PC-3 (cell line): ENCODE measurements at regions not wholly inside any gene's neighbourhood (a gene's known extent, or its start where the extent isn't known, plus 50 kb on each side); places are given as distances from the start of the nearest gene placed in this dataset.

Source experiments
- ATAC-seq: fragments of 200-7000 bp; cut with Tn5 transposase; 2 replicates; pipeline ENCODE4 v1.9.1; 2020; ENCODE audit warnings: mild to moderate bottlenecking, moderate library complexity
- BruUV-seq: library from RNA; stranded (reverse); fragments of 400-500 nt; replicated peaks from 2 replicates; lab custom pipeline; 2021; lab: Mats Ljungman, UMichigan
- CTCF ChIA-PET: fragments of 300-600 bp; sonication (Branson Sonifier 250); formaldehyde crosslinking; loops from one replicate; lab custom pipeline; 2022; ENCODE audit warnings: antibody characterized with exemption; lab: Charles Lee
- POLR2A ChIA-PET: fragments of 300-600 bp; sonication (Branson Sonifier 250); formaldehyde crosslinking; loops from one replicate; lab custom pipeline; 2022; ENCODE audit warnings: antibody characterized with exemption; ENCODE audit not compliant: unreplicated experiment; lab: Charles Lee
- DNase-seq: peaks from one replicate; pipeline ENCODE4 v3.0.0-alpha.2; 2015
- H2AFZ ChIP-seq: fragments of 300-600 bp; sonication (generic); 2 replicates; pipeline ENCODE4 v1.6.0; 2016; ENCODE audit warnings: antibody characterized with exemption, low read length
- H3F3A ChIP-seq: fragments of 300-600 bp; sonication (generic); one replicate; pipeline ENCODE4 v1.6.0; 2017; ENCODE audit warnings: antibody characterized with exemption, low read length, control low read depth, mild to moderate bottlenecking; ENCODE audit not compliant: unreplicated experiment
- H3K27ac ChIP-seq: fragments of 300-600 bp; sonication (generic); 2 replicates; pipeline ENCODE4 v1.5.1; 2016; ENCODE audit warnings: mild to moderate bottlenecking, low read length
- H3K27me3 ChIP-seq: fragments of 300-600 bp; sonication (generic); 2 replicates; pipeline ENCODE4 v1.6.1; 2016; ENCODE audit warnings: low read length, mixed read lengths
- H3K36me3 ChIP-seq: fragments of 300-600 bp; sonication (generic); 2 replicates; pipeline ENCODE4 v1.6.1; 2016; ENCODE audit warnings: low read depth, mixed run types, low read length, mixed read lengths
- H3K4me1 ChIP-seq: fragments of 300-600 bp; sonication (generic); 2 replicates; pipeline ENCODE4 v1.5.1; 2016; ENCODE audit warnings: low read length; ENCODE audit not compliant: insufficient read depth
- H3K4me2 ChIP-seq: fragments of 300-600 bp; sonication (generic); 2 replicates; pipeline ENCODE4 v1.6.0; 2016; ENCODE audit warnings: low read length
- H3K4me3 ChIP-seq: fragments of 300-600 bp; sonication (generic); 2 replicates; pipeline ENCODE4 v1.5.1; 2016; ENCODE audit warnings: mild to moderate bottlenecking, low read length, mixed read lengths
- H3K79me2 ChIP-seq: fragments of 300-600 bp; sonication (generic); 2 replicates; pipeline ENCODE4 v1.6.1; 2017; ENCODE audit warnings: low read length, mixed read lengths
- H3K9ac ChIP-seq: fragments of 300-600 bp; sonication (generic); 2 replicates; pipeline ENCODE4 v1.6.0; 2016; ENCODE audit warnings: mild to moderate bottlenecking, low read length
- H3K9me2 ChIP-seq: fragments of 300-600 bp; sonication (generic); replicated peaks from 2 replicates; pipeline ENCODE4 v1.6.1; 2016; ENCODE audit warnings: mixed run types, low read length, mixed read lengths
- H3K9me3 ChIP-seq: fragments of 300-600 bp; sonication (generic); 2 replicates; pipeline ENCODE4 v1.6.1; 2016; ENCODE audit warnings: low read length, mixed read lengths
- H4K20me1 ChIP-seq: fragments of 300-600 bp; sonication (generic); 2 replicates; pipeline ENCODE4 v1.6.1; 2016; ENCODE audit warnings: low read length, mixed read lengths
- EZH2 ChIP-seq: fragments of 300-600 bp; sonication (generic); IDR thresholded peaks from one replicate; pipeline ENCODE4 v1.6.1; 2017; ENCODE audit warnings: antibody characterized with exemption, mild to moderate bottlenecking, low read length; ENCODE audit not compliant: unreplicated experiment
- EZH2phosphoT487 ChIP-seq: fragments of 300-600 bp; sonication (generic); IDR thresholded peaks from 2 replicates; pipeline ENCODE4 v1.6.1; 2018; ENCODE audit warnings: mild to moderate bottlenecking, antibody characterized with exemption, low read length, borderline replicate concordance
- intact Hi-C: fragments of 100-400 bp; cut with micrococcal nuclease; formaldehyde crosslinking; loops from 2 replicates; pipeline ENCODE4 v1.9.0; 2023
- TF ChIP-seq, protein P1 (sequence below): fragments of 300-600 bp; sonication (generic); conservative IDR thresholded peaks from 2 replicates; pipeline ENCODE4 v1.5.1; 2017; ENCODE audit warnings: antibody characterized with exemption, low read depth, mild to moderate bottlenecking, low read length

GRCh38 chr1:22340873-22341272, 110.8 kb upstream of the ZBTB40 start:
- no peak overlapping the region for H3K4me3 ChIP-seq
- ATAC-seq (no peak), DNase-seq (no peak)
- no peak overlapping the region for H3K9ac ChIP-seq
- intact Hi-C loops: no loop called here
- H3K36me3 ChIP-seq: no peaks in the 10 kb centered on the region
- no peaks in the 10 kb centered on the region for H3K9me3 ChIP-seq
- H3K9me2 ChIP-seq: no peaks in the 10 kb centered on the region
- no peak overlapping the region for H3K27ac ChIP-seq
- H4K20me1 ChIP-seq: no peaks in the 10 kb centered on the region
- ChIA-PET POLR2A (interaction anchor here (0.5 kb wide), 1 partner anchor 29 kb away, joined by 30 read pairs; no protein-coding TSS in a partner anchor), CTCF (no interaction called here)
- TF ChIP-seq EZH2: no peak
- TF ChIP-seq, protein P1, sequence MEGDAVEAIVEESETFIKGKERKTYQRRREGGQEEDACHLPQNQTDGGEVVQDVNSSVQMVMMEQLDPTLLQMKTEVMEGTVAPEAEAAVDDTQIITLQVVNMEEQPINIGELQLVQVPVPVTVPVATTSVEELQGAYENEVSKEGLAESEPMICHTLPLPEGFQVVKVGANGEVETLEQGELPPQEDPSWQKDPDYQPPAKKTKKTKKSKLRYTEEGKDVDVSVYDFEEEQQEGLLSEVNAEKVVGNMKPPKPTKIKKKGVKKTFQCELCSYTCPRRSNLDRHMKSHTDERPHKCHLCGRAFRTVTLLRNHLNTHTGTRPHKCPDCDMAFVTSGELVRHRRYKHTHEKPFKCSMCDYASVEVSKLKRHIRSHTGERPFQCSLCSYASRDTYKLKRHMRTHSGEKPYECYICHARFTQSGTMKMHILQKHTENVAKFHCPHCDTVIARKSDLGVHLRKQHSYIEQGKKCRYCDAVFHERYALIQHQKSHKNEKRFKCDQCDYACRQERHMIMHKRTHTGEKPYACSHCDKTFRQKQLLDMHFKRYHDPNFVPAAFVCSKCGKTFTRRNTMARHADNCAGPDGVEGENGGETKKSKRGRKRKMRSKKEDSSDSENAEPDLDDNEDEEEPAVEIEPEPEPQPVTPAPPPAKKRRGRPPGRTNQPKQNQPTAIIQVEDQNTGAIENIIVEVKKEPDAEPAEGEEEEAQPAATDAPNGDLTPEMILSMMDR: no peak
- TF ChIP-seq EZH2phosphoT487: no peak
- no peak overlapping the region for H2AFZ ChIP-seq
- no peaks in the 10 kb centered on the region for H3K79me2 ChIP-seq
- H3F3A ChIP-seq: no peaks in the 10 kb centered on the region
- H3K4me1 ChIP-seq: peaks cover 7% of the 10 kb centered on the region
- no TSS peak for BruUV-seq
- peaks cover 9% of the 10 kb centered on the region; the same call in 1 of the 2 replicates for H3K27me3 ChIP-seq
- H3K4me2 ChIP-seq: no peak overlapping the region

DNA sequence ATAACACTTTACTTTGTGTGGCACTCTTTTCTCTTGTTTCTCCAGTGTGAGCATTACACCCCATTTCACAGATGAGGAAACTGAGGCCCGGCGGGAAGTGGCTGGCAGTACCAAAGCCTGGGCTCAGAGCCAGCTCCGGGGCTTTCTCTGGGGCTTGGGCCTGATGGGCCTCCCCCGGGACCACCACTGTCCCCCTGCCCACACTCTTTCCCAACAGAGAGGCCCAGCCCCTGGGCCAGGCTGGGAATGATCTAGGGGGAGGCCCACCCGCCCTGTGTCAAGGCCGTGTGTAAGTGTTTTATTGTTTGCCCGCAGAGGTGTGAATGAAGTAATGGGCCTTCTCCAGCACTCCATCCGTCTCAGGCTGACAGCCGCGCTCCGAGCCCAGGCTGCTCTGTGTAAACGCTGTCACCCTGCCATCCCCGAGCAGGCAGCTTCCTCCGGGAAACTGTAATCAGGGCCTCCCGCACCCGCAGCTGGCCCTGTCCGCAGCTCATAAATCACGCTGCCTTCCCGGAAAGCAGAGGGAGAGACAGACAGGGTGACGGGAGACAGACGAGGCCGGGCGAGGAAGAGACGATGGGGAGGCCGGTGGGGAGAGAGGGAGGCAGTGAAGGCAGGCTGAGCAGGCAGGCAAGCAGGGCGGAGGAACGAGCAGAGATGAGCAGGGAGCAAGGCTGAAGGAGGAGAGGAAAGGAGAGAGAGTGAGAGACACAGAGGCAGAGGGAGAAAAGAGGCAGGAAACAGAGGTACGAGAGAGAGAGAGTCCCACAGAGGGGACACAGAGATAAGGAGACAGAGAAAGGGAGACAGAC, 109.7 kb upstream of the ZBTB40 start:
- H3K9ac ChIP-seq: no peak overlapping the region
- H3K27me3 ChIP-seq: peaks cover 9% of the 10 kb centered on the region; the same call in 1 of the 2 replicates
- peak overlapping the region; percentile 35; the same call in 1 of the 2 replicates for H3K4me3 ChIP-seq
- BruUV-seq: no TSS peak
- H3K79me2 ChIP-seq: no peaks in the 10 kb centered on the region
- POLR2A ChIA-PET: no interaction called here
- peak; percentile 40 for DNase-seq
- H3F3A ChIP-seq: no peaks in the 10 kb centered on the region
- H3K9me3 ChIP-seq: no peaks in the 10 kb centered on the region
- no peaks in the 10 kb centered on the region for H4K20me1 ChIP-seq
- TF ChIP-seq EZH2phosphoT487 (no peak), EZH2 (no peak)
- TF ChIP-seq, protein P1: no peak
- peaks cover 7% of the 10 kb centered on the region for H3K4me1 ChIP-seq
- CTCF ChIA-PET: no interaction called here
- H3K36me3 ChIP-seq: no peaks in the 10 kb centered on the region
- intact Hi-C loops: no loop called here
- H3K27ac ChIP-seq: no peak overlapping the region
- no peaks in the 10 kb centered on the region for H3K9me2 ChIP-seq
- ATAC-seq: peak; percentile 85
- peak overlapping the region; percentile 37; the same call in 1 of the 2 replicates for H2AFZ ChIP-seq
- peak overlapping the region; percentile 80 for H3K4me2 ChIP-seq

DNA sequence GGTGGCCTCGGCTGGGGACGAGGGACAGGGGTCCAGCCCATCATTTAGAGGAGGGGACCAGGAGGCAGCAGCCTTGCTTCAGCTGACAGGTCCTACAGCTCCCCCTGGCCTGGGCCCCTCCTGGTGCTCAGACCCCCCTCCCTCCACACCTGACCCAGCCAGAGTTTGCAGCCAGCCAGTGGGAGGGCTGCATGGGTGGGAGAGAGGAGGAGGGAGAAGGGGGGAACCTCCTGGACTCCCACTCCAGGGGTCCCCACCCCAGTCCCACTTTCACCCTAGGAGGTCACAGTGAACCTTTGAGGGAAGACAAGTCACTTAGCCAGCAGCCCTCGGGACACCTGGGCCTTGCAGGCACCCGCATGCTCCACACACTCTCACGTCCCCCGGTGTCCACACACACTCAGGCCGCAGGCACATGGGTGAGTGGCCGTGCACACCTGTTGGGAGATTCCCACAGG, 108.9 kb upstream of the ZBTB40 start:
- Histone ChIP-seq H3K4me3 (no peak overlapping the region), H2AFZ (no peak overlapping the region), H3K4me1 (peaks cover 11% of the 10 kb centered on the region), H3K36me3 (no peaks in the 10 kb centered on the region), H4K20me1 (no peaks in the 10 kb centered on the region), H3K9me3 (no peaks in the 10 kb centered on the region), H3K27me3 (peaks cover 9% of the 10 kb centered on the region; the same call in 1 of the 2 replicates), H3F3A (no peaks in the 10 kb centered on the region), H3K9ac (no peak overlapping the region), H3K79me2 (no peaks in the 10 kb centered on the region), H3K9me2 (no peaks in the 10 kb centered on the region), H3K4me2 (no peak overlapping the region), H3K27ac (no peak overlapping the region)
- no TSS peak for BruUV-seq
- ChIA-PET POLR2A (no interaction called here), CTCF (no interaction called here)
- DNase-seq (no peak), ATAC-seq (no peak)
- intact Hi-C loops: no loop called here
- TF ChIP-seq, protein P1: no peak
- TF ChIP-seq EZH2 (no peak), EZH2phosphoT487 (no peak)
